ENCODE measurements at regions not wholly inside any gene's neighbourhood (a gene's known extent, or its start where the extent isn't known, plus 50 kb on each side); places are given as distances from the start of the nearest gene placed in this dataset.

DNA sequence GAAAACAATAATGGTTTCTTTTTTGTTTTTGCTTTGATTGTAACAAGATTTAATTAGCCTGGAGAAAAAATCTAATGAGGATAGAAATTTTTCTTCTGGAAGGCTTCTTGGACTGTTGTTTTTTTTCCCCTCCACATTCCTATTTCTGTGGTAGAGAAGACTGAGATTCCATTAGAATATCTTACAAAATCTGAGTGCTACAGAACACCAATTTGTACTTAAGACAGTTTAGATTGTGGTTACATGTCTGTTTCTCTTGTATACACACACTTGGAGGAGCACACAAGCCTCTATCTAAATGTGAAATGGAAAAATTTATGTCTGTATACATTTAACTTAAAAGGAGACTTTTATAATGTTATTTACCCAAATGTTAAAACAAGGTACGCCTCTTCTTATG is 176.9 kb upstream of the ARSJ start:
- TF ChIP-seq CTCF (IDR thresholded peaks at IDR 0.05; ENCODE audit: control insufficient read depth, insufficient read depth, low read depth, low read length, missing control alignments), result no peak
- no peak overlapping the region for H3K4me3 ChIP-seq (ENCODE audit: control insufficient read depth, low read depth, low read length)
- DNase-seq (ENCODE audit: low read depth), result no peak

DNA sequence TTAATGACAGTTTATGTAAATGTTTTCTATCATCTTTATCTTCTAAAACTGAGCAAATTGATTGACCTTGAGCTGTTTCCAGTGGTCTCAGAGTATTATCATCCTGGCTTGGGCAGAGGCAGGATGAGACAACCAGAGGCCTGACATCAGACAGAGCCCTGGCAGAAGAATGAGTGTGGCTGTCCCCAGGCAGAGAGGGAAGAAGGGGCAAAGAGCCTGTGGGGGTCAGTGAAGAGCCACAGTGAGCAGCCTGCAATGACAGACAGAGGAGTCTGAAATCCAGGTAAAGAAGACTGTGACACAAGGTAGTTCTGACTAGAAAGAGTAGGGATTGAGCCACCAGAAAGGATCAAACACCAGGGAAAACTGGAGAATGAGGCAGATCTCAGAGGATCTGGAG is 182.4 kb upstream of the ARSJ start:
- TF ChIP-seq CTCF (IDR thresholded peaks at IDR 0.05; ENCODE audit: control insufficient read depth, insufficient read depth, low read depth, low read length, missing control alignments), result no peak
- no peak overlapping the region for H3K4me3 ChIP-seq (ENCODE audit: control insufficient read depth, low read depth, low read length)
- no peak for DNase-seq (ENCODE audit: low read depth)

DNA sequence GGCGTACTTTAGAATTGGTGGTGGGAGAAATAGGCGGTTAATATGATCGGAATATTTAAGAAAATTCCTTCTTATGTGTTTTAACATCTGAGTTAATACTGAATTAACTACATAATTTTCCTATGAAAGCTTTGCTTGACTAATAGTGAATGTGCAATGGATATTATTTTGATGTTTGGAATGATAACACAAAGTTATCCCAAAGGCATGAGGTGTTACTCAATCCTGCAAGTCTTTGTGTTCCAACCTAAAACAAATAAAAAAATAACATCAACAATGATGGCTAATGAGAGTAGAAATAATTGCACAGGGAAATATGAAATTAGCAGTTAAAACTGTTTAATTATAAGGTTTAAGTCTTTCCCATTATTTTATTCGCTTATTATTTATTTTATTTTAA is 183.6 kb upstream of the ARSJ start:
- H3K4me3 ChIP-seq (ENCODE audit: control insufficient read depth, low read depth, low read length), result no peak overlapping the region
- no peak for TF ChIP-seq CTCF (IDR thresholded peaks at IDR 0.05; ENCODE audit: control insufficient read depth, insufficient read depth, low read depth, low read length, missing control alignments)
- DNase-seq (ENCODE audit: low read depth), result no peak

- H3K4me3 ChIP-seq (ENCODE audit: control insufficient read depth, low read depth, low read length), result no peak overlapping the region
- no peak for TF ChIP-seq CTCF (IDR thresholded peaks at IDR 0.05; ENCODE audit: control insufficient read depth, insufficient read depth, low read depth, low read length, missing control alignments)
- DNase-seq (ENCODE audit: low read depth), result no peak
Measured at GRCh38 chr4:114173968-114174367, 194.5 kb upstream of the ARSJ start.

GRCh38 chr4:114177628-114178027 is 198.2 kb upstream of the ARSJ start:
- no peak overlapping the region for H3K4me3 ChIP-seq (ENCODE audit: control insufficient read depth, low read depth, low read length)
- TF ChIP-seq CTCF (IDR thresholded peaks at IDR 0.05; ENCODE audit: control insufficient read depth, insufficient read depth, low read depth, low read length, missing control alignments), result no peak
- no peak for DNase-seq (ENCODE audit: low read depth)

- DNase-seq (ENCODE audit: low read depth), result no peak
- TF ChIP-seq CTCF (IDR thresholded peaks at IDR 0.05; ENCODE audit: control insufficient read depth, insufficient read depth, low read depth, low read length, missing control alignments), result no peak
- H3K4me3 ChIP-seq (ENCODE audit: control insufficient read depth, low read depth, low read length), result no peak overlapping the region
Measured at GRCh38 chr4:114178392-114178791, 198.9 kb upstream of the ARSJ start.

GRCh38 chr4:114180481-114180880 is 201.0 kb upstream of the ARSJ start:
- H3K4me3 ChIP-seq (ENCODE audit: control insufficient read depth, low read depth, low read length), result no peak overlapping the region
- DNase-seq (ENCODE audit: low read depth), result peak; percentile 41
- TF ChIP-seq CTCF (IDR thresholded peaks at IDR 0.05; ENCODE audit: control insufficient read depth, insufficient read depth, low read depth, low read length, missing control alignments), result peak; percentile 77

Measured in AG09309 (cell line).